WTC11 (cell line): ENCODE measurements at regions not wholly inside any gene's neighbourhood (a gene's known extent, or its start where the extent isn't known, plus 50 kb on each side); places are given as distances from the start of the nearest gene placed in this dataset.

Source experiments
- ATAC-seq: fragments of 200-7000 bp; cut with Tn5 transposase; 2 replicates; pipeline ENCODE4 v1.10.0; 2021; ENCODE audit warnings: mild to moderate bottlenecking, moderate library complexity
- CTCF ChIA-PET: fragments of 300-600 bp; sonication (Branson Sonifier 250); formaldehyde crosslinking; loops from one replicate; lab custom pipeline; 2021; ENCODE audit warnings: antibody characterized with exemption; lab: Charles Lee
- POLR2A ChIA-PET: fragments of 350-600 bp; sonication (Branson Sonifier 250); formaldehyde crosslinking; loops from one replicate; lab custom pipeline; 2021; ENCODE audit warnings: antibody characterized with exemption; lab: Charles Lee
- DNase-seq: peaks from one replicate; pipeline ENCODE4 v3.0.0; 2021; ENCODE audit warnings: low spot score
- H3K27ac Mint-ChIP-seq: 2 replicates; pipeline ENCODE4 v1.8.0; 2021; ENCODE audit warnings: mixed read lengths
- H3K27me3 Mint-ChIP-seq: 2 replicates; pipeline ENCODE4 v1.8.0; 2021; ENCODE audit warnings: low read depth, mild to moderate bottlenecking, moderate library complexity, mixed read lengths
- H3K36me3 Mint-ChIP-seq: 2 replicates; pipeline ENCODE4 v1.8.0; 2021; ENCODE audit warnings: mixed read lengths
- H3K4me1 Mint-ChIP-seq: 2 replicates; pipeline ENCODE4 v1.8.0; 2022; ENCODE audit warnings: mixed read lengths
- H3K4me3 Mint-ChIP-seq: 2 replicates; pipeline ENCODE4 v1.8.0; 2021; ENCODE audit warnings: mild to moderate bottlenecking, moderate library complexity, mixed read lengths
- H3K9me3 Mint-ChIP-seq: 2 replicates; pipeline ENCODE4 v1.8.0; 2021; ENCODE audit warnings: mixed read lengths
- ARID4B ChIP-seq: sonication (generic); formaldehyde crosslinking; IDR thresholded peaks from 2 replicates; pipeline ENCODE4 v1.8.0; 2023; ENCODE audit warnings: missing genetic modification reagents, mild to moderate bottlenecking, borderline replicate concordance
- CDX4 ChIP-seq: fragments of 250-450 bp; sonication (Bioruptor Pico); IDR thresholded peaks from 2 replicates; pipeline ENCODE4 v1.9.0; 2021; ENCODE audit warnings: moderate library complexity, mild to moderate bottlenecking, inconsistent platforms, borderline replicate concordance
- E2F5 ChIP-seq: sonication (generic); formaldehyde crosslinking; IDR thresholded peaks from 2 replicates; pipeline ENCODE4 v1.8.1; 2022; ENCODE audit warnings: mild to moderate bottlenecking, moderate library complexity, missing genetic modification reagents
- ELF4 ChIP-seq: sonication (generic); formaldehyde crosslinking; IDR thresholded peaks from 2 replicates; pipeline ENCODE4 v1.8.1; 2022; ENCODE audit warnings: low read depth, mild to moderate bottlenecking, moderate library complexity, missing genetic modification reagents
- FOXP1 ChIP-seq: sonication (generic); formaldehyde crosslinking; IDR thresholded peaks from 2 replicates; pipeline ENCODE4 v1.8.0; 2022; ENCODE audit warnings: missing genetic modification reagents, mild to moderate bottlenecking, moderate library complexity, borderline replicate concordance
- GABPB1 ChIP-seq: sonication (generic); formaldehyde crosslinking; IDR thresholded peaks from 2 replicates; pipeline ENCODE4 v1.8.1; 2023; ENCODE audit warnings: mild to moderate bottlenecking, missing genetic modification reagents
- GRHL2 ChIP-seq: fragments of 250-450 bp; sonication (Bioruptor Pico); IDR thresholded peaks from 2 replicates; pipeline ENCODE4 v1.8.0; 2022; ENCODE audit warnings: mild to moderate bottlenecking, moderate library complexity; ENCODE audit not compliant: insufficient replicate concordance, severe bottlenecking
- GTF2I ChIP-seq: fragments of 250-450 bp; sonication (Bioruptor Pico); conservative IDR thresholded peaks from 2 replicates; pipeline ENCODE4 v1.4.0; 2021; ENCODE audit warnings: mild to moderate bottlenecking
- HMGXB4 ChIP-seq: sonication (generic); formaldehyde crosslinking; IDR thresholded peaks from 2 replicates; pipeline ENCODE4 v1.8.1; 2023; ENCODE audit warnings: mild to moderate bottlenecking, moderate library complexity, missing genetic modification reagents
- IRF1 ChIP-seq: sonication (generic); formaldehyde crosslinking; IDR thresholded peaks from 2 replicates; pipeline ENCODE4 v1.8.0; 2023; ENCODE audit warnings: missing genetic modification reagents
- JAZF1 ChIP-seq: fragments of 250-450 bp; sonication (Bioruptor Pico); IDR thresholded peaks from 2 replicates; pipeline ENCODE4 v1.9.0; 2021; ENCODE audit warnings: moderate library complexity, mild to moderate bottlenecking, inconsistent platforms
- KAT7 ChIP-seq: sonication (generic); formaldehyde crosslinking; IDR thresholded peaks from 2 replicates; pipeline ENCODE4 v1.8.1; 2023; ENCODE audit warnings: missing genetic modification reagents, mild to moderate bottlenecking, borderline replicate concordance
- MAX ChIP-seq: sonication (generic); formaldehyde crosslinking; IDR thresholded peaks from 2 replicates; pipeline ENCODE4 v1.8.0; 2022; ENCODE audit warnings: mild to moderate bottlenecking, missing genetic modification reagents
- MYBL2 ChIP-seq: sonication (generic); formaldehyde crosslinking; IDR thresholded peaks from 2 replicates; pipeline ENCODE4 v1.8.1; 2023; ENCODE audit warnings: mild to moderate bottlenecking, moderate library complexity, missing genetic modification reagents
- SOX15 ChIP-seq: fragments of 250-450 bp; sonication (Bioruptor Pico); IDR thresholded peaks from 2 replicates; pipeline ENCODE4 v1.9.0; 2021; ENCODE audit warnings: mild to moderate bottlenecking
- TCF7 ChIP-seq: sonication (generic); formaldehyde crosslinking; IDR thresholded peaks from 2 replicates; pipeline ENCODE4 v1.8.0; 2022; ENCODE audit warnings: mild to moderate bottlenecking, low read depth, missing genetic modification reagents, moderate library complexity
- USF2 ChIP-seq: sonication (generic); formaldehyde crosslinking; IDR thresholded peaks from 2 replicates; pipeline ENCODE4 v1.8.1; 2023; ENCODE audit warnings: mild to moderate bottlenecking, missing genetic modification reagents, moderate library complexity
- ZBTB21 ChIP-seq: sonication (generic); formaldehyde crosslinking; IDR thresholded peaks from 2 replicates; pipeline ENCODE4 v1.8.1; 2023; ENCODE audit warnings: mild to moderate bottlenecking, missing genetic modification reagents, borderline replicate concordance
- ZNF121 ChIP-seq: sonication (generic); formaldehyde crosslinking; IDR thresholded peaks from 2 replicates; pipeline ENCODE4 v1.8.0; 2023; ENCODE audit warnings: missing genetic modification reagents
- ZNF263 ChIP-seq: sonication (generic); formaldehyde crosslinking; IDR thresholded peaks from 2 replicates; pipeline ENCODE4 v1.8.1; 2022; ENCODE audit warnings: low read depth, mild to moderate bottlenecking, moderate library complexity, missing genetic modification reagents
- ZNF317 ChIP-seq: sonication (generic); formaldehyde crosslinking; IDR thresholded peaks from 2 replicates; pipeline ENCODE4 v1.8.1; 2023; ENCODE audit warnings: low read depth, mild to moderate bottlenecking, moderate library complexity, missing genetic modification reagents, borderline replicate concordance
- ZNF396 ChIP-seq: fragments of 250-450 bp; sonication (Bioruptor Pico); IDR thresholded peaks from 2 replicates; pipeline ENCODE4 v1.8.0; 2021; ENCODE audit warnings: mild to moderate bottlenecking, moderate library complexity, borderline replicate concordance
- ZSCAN18 ChIP-seq: fragments of 250-450 bp; sonication (Bioruptor Pico); IDR thresholded peaks from 2 replicates; pipeline ENCODE4 v2.1.2; 2022; ENCODE audit warnings: mild to moderate bottlenecking, moderate library complexity

GRCh38 chr6:159481897-159482296 lies 211.1 kb downstream of the SOD2 start:
- H3K4me1 Mint-ChIP-seq, result no peaks in the 10 kb centered on the region
- TF ChIP-seq ZNF121 (CRISPR knock-in tag) (no peak), SOX15 (CRISPR knock-in tag) (no peak), GABPB1 (CRISPR knock-in tag) (no peak), MAX (CRISPR knock-in tag) (no peak), CDX4 (no peak), TCF7 (CRISPR knock-in tag) (no peak), ZBTB21 (CRISPR knock-in tag) (no peak), GRHL2 (CRISPR knock-in tag) (no peak), ELF4 (CRISPR knock-in tag) (no peak), GTF2I (no peak)
- ATAC-seq (no peak), DNase-seq (no peak)
- no peaks in the 10 kb centered on the region for H3K27me3 Mint-ChIP-seq
- POLR2A ChIA-PET, result no interaction called here
- H3K9me3 Mint-ChIP-seq, result peaks cover 12% of the 10 kb centered on the region; the same call in 1 of the 2 replicates
- no peak overlapping the region for H3K27ac Mint-ChIP-seq
- no peaks in the 10 kb centered on the region; the same call in 1 of the 2 replicates for H3K36me3 Mint-ChIP-seq
- no peak overlapping the region for H3K4me3 Mint-ChIP-seq
- CTCF ChIA-PET, result no interaction called here

GRCh38 chr6:159480471-159480870 lies 212.6 kb downstream of the SOD2 start:
- ATAC-seq, result no peak
- Mint-ChIP-seq H3K9me3 (peaks cover 8% of the 10 kb centered on the region; the same call in 1 of the 2 replicates), H3K27ac (no peak overlapping the region), H3K4me1 (no peaks in the 10 kb centered on the region), H3K4me3 (no peak overlapping the region), H3K36me3 (no peaks in the 10 kb centered on the region; the same call in 1 of the 2 replicates), H3K27me3 (no peaks in the 10 kb centered on the region)
- ChIA-PET POLR2A (no interaction called here), CTCF (interaction anchor here (0.6 kb wide), 1 partner anchor 198 kb away, joined by 3 read pairs; no protein-coding TSS in a partner anchor)
- DNase-seq, result no peak
- TF ChIP-seq ZNF263 (CRISPR knock-in tag) (no peak), USF2 (no peak), ZNF396 (CRISPR knock-in tag) (no peak), ZSCAN18 (no peak), MYBL2 (CRISPR knock-in tag) (no peak), ZNF317 (CRISPR knock-in tag) (no peak), E2F5 (CRISPR knock-in tag) (no peak), IRF1 (no peak), KAT7 (CRISPR knock-in tag) (no peak), ARID4B (CRISPR knock-in tag) (no peak), HMGXB4 (CRISPR knock-in tag) (no peak), JAZF1 (CRISPR knock-in tag) (no peak), FOXP1 (CRISPR knock-in tag) (no peak)
